ENCODE measurements at regions not wholly inside any gene's neighbourhood (a gene's known extent, or its start where the extent isn't known, plus 50 kb on each side); places are given as distances from the start of the nearest gene placed in this dataset.

GRCh38 chr22:48649031-48649430 is 1178.6 kb downstream of the BRD1 start:
- TF ChIP-seq CTCF (conservative IDR thresholded peaks at IDR 0.05; ENCODE audit: low read depth, low read length) = no peak
- TF ChIP-seq MXI1 (IDR thresholded peaks at IDR 0.05; ENCODE audit: borderline replicate concordance, low read depth, low read length) = no peak
- TF ChIP-seq POLR2A (IDR thresholded peaks at IDR 0.05; ENCODE audit: low read depth, low read length) = no peak
- no peak for TF ChIP-seq RAD21 (IDR thresholded peaks at IDR 0.05; ENCODE audit: low read length)
- TF ChIP-seq RCOR1 (IDR thresholded peaks at IDR 0.05; ENCODE audit: insufficient replicate concordance, low read length) = no peak
- no peak for TF ChIP-seq BHLHE40 (IDR thresholded peaks at IDR 0.05; ENCODE audit: low read depth, low read length)
- no peak for TF ChIP-seq SMC3 (IDR thresholded peaks at IDR 0.05; ENCODE audit: low read depth, low read length)
- no peak for TF ChIP-seq ELK1 (IDR thresholded peaks at IDR 0.05; ENCODE audit: borderline replicate concordance, low read depth, low read length)
- TF ChIP-seq NFE2L2 (IDR thresholded peaks at IDR 0.05; ENCODE audit: low read depth, low read length) = no peak
- TF ChIP-seq CEBPB (IDR thresholded peaks at IDR 0.05; ENCODE audit: low read depth, low read length) = no peak

Data from IMR-90 (cell line).